GM12872 (cell line): ENCODE measurements at regions not wholly inside any gene's neighbourhood (a gene's known extent, or its start where the extent isn't known, plus 50 kb on each side); places are given as distances from the start of the nearest gene placed in this dataset.

Experiments
- TF ChIP-seq, protein P1 (sequence below): IDR thresholded peaks from 3 replicates; pipeline ENCODE4 v1.5.1; 2011; ENCODE audit warnings: low read depth, mild to moderate bottlenecking, low read length, moderate library complexity; ENCODE audit not compliant: insufficient read depth

DNA sequence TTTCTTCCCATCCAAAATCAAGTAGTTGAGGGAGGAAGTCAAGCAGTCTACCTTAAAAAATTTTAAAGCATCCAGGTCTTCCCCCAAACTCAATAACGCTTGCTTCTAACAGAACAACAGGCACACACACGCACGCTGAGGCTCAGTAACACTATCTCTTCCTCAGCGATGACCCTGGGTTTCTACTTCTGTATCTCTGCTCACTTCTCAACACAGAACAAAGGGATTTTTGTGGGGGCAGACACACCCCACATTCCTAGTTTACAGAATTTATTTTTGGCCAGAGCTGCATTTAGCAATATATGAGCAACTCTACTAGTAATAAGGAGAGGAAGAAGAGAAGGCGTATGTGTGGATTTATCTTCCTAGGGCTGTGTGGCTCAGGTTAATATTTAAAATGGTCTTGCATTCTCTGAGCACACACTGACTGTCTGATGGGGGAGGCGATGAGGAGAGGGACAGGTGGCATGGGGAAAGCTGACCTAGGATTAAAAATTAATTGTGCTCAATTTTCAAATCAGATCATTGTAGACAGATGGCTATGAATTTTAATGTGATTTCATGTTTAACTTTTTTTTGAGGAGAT is 71.3 kb upstream of the PPM1B start:
- TF ChIP-seq, protein P1, sequence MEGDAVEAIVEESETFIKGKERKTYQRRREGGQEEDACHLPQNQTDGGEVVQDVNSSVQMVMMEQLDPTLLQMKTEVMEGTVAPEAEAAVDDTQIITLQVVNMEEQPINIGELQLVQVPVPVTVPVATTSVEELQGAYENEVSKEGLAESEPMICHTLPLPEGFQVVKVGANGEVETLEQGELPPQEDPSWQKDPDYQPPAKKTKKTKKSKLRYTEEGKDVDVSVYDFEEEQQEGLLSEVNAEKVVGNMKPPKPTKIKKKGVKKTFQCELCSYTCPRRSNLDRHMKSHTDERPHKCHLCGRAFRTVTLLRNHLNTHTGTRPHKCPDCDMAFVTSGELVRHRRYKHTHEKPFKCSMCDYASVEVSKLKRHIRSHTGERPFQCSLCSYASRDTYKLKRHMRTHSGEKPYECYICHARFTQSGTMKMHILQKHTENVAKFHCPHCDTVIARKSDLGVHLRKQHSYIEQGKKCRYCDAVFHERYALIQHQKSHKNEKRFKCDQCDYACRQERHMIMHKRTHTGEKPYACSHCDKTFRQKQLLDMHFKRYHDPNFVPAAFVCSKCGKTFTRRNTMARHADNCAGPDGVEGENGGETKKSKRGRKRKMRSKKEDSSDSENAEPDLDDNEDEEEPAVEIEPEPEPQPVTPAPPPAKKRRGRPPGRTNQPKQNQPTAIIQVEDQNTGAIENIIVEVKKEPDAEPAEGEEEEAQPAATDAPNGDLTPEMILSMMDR: no peak

DNA sequence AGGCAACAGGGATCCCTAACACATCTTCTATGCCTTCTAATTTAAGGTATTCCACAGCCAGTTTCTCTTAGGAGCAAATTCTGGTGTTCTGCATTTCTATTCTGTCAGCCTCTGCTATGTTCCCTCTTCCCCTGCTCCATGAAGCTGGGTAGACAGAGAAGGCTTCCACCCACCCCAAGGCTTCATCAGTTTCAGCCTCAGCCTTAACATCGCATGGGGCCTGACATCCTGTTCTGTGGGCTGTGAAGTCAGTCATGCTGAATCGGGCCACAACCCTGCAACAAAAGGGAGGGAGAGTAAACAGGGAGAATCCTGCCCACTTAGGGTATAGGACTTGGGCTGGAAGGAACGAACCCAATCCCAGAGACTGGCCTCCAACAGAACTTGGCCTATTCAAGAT is 70.6 kb upstream of the PPM1B start:
- TF ChIP-seq, protein P1: no peak

DNA sequence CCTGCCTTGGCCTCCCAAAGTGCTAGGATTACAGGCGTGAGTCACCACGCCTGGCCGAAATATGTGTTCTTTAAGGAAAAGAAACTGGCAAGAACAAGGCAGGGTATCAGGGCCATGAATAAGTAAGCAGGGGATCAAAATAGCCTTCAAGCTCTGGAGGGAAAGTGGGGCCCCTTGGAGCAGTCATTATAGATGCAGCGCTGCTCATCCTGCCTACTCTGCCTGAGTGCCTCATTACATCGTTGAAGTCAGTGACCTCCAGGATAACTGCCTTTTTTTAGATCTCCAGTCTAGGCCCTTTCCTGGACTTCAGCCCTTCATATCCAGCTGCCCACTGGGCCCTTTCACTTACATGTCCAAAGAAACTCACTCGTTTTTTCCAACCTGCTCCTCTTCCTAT is 69.8 kb upstream of the PPM1B start:
- TF ChIP-seq, protein P1: no peak

DNA sequence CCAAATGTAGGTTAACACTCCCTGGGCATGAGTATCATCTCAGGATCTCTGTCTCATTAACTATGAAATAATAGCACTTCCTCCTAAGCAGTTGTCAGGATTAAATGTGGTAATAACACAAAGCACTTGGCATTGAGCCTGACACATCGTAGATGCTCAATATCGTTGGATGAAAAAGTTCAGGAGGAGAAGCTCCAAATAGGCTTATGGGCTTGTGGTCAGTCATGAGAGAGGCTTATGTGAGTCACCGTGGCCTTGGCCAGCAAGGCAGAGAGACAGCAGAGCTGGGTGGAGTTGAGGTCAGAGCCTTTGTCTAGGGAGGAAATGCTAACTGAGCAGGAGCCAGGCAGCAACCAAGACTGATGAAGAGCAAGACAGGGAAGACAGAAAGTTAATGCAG is 68.3 kb upstream of the PPM1B start:
- TF ChIP-seq, protein P1: no peak

- TF ChIP-seq, protein P1: no peak
Observed at GRCh38 chr2:44101246-44101645, 67.4 kb upstream of the PPM1B start.

- TF ChIP-seq, protein P1: no peak
Observed at GRCh38 chr2:44102790-44103562, 65.7 kb upstream of the PPM1B start.

DNA sequence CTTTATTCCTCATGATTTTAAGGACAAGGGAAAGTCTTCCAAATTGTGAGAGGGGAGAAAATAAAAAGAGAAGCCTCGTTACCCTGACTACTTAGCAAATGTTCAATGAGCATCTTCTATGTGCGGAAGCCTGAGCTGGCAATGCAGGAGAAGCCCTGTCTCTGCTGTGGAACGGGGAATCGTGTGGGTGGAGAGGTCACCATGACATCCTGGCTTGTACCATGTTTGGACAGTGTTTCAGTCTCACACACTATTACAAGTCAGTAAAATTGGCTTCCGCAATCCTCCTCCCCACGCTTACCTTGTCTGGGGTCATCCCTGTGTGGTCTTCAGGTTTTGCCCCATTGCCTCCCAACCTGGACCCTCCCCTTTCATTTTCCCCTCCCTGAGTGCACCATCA is 65.0 kb upstream of the PPM1B start:
- TF ChIP-seq, protein P1: no peak
